HG03354 (cell line): ENCODE measurements at regions not wholly inside any gene's neighbourhood (a gene's known extent, or its start where the extent isn't known, plus 50 kb on each side); places are given as distances from the start of the nearest gene placed in this dataset.
"Not testable (repeated sequence)": the region's sequence is repeated elsewhere in the genome, so short reads cannot be mapped to it uniquely, and the experiment has no call there.

Experiments
- ATAC-seq: cut with Tn5 transposase; IDR thresholded peaks from one replicate; pipeline ENCODE4 v1.9.1; 2021; ENCODE audit warnings: mild to moderate bottlenecking; ENCODE audit not compliant: unreplicated experiment, poor library complexity, severe bottlenecking

DNA sequence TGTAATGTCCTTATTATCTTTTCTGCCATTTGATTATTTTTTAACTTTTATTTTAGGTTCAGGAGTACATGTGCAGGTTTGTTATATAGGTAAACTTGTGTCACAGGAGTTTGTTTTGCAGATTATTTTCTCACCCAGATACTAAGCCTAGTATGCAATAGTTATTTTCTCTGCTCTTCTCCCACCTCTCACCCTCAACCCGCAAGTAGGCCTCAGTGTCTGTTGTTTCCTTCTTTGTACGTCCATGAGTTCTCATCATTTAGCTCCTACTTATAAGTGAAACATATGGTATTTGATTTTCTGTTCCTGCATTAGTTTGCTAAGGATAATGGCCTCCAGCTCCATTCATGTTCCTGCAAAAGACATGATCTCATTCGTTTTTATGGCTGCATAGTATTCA, 270.0 kb downstream of the BTG1 start:
- not testable (repeated sequence) for ATAC-seq

- ATAC-seq = no peak
Measured at GRCh38 chr12:91874086-91874865, 271.4 kb downstream of the BTG1 start.

DNA sequence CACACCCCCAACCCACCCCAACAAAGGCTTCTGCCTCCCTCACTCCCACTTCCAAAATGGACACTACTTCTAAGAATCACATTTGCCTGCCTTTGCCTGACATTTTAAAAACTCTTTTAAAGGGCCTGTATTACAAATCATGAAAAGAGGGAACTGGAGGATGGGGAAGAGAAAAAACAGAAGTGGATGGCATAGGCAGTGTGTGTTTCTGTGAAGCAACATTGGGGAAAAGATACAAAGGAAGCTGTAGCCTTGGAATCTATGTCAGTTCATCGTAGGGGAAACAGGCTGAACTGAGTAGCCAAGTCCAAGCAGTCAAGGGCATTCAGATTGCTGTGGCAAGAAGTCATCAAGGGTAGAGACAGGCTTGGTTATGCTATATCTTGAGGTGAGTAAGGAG, 273.9 kb downstream of the BTG1 start:
- ATAC-seq = no peak

- ATAC-seq = no peak
Measured at GRCh38 chr12:91870872-91871707, 274.6 kb downstream of the BTG1 start.

DNA sequence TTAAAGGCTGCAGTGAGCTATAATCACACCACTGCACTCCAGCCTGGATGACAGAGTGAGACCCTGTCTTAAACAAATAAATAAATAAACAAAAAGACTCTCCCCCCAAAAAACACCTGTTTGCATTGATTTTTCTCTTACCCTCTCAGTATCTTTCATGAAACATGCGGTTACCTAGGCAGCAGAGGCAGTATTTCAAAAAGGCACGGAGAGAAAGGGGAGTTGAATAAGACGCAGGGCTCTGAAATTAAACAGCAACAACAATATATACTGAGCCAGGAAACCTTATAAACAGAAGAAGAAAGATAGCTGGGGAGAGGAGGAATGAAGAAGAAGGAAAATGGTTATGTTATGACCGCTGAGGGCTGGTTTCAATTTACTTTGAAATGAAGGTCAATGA, 277.6 kb downstream of the BTG1 start:
- no peak for ATAC-seq

- ATAC-seq = no peak
Measured at GRCh38 chr12:91866566-91866965, 279.1 kb downstream of the BTG1 start.

GRCh38 chr12:91863702-91864101, 281.9 kb downstream of the BTG1 start:
- ATAC-seq = no peak

- no peak for ATAC-seq
Measured at GRCh38 chr12:91861554-91861953, 284.1 kb downstream of the BTG1 start.

DNA sequence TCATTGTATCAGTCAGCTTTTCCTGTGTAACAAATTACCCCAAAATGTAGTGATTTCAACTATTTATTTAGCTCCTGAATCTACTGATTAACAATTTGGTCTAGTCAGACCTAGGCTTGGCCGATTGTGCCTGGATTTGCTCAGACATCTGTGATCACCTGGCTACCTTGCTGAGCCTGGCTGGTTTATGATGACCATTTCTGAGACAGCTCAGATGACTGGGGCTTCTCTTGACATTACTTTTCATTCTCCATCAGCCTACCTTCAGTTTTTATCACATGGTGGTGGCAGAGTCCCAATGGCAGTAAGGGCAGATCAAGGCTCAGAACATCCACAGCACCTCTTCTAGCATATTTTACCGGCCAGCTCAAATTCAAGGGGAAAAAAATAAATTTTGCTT, 286.3 kb downstream of the BTG1 start:
- ATAC-seq = no peak

DNA sequence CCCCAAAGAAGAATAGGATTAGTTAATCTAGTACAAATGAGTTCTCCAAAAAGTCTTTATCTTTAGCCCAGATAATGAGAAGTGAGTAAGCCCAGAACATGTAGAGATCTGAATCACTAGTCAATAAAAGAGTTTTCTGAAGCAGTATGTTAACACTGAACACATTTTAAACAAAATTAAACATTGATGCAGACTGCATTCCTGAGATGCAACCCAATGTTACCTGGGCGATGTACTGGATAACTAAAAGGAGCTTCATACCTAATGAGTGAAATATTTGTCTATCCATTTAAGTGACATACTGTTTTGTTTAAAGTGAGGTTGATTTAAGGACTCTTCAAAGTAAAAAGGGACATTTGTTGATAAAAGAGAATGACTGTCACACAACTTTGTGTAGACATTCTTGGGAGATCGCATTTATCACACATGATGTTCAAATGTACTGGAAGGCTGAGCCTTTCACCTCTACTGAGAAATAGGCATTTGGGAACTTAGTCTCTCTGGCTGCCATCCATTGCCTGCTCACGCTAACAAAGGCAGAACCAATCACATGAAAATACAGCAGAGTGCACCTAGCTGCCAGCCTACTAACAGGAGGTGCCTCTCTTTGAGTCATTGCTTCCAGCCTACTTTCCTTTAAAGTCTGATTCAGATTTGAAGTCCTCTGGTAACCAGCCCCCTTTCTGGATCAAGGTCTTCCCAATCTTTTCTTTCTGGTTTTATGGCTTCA, 287.7 kb downstream of the BTG1 start:
- ATAC-seq = no peak

- ATAC-seq = no peak
Measured at GRCh38 chr12:91854725-91855124, 290.9 kb downstream of the BTG1 start.

DNA sequence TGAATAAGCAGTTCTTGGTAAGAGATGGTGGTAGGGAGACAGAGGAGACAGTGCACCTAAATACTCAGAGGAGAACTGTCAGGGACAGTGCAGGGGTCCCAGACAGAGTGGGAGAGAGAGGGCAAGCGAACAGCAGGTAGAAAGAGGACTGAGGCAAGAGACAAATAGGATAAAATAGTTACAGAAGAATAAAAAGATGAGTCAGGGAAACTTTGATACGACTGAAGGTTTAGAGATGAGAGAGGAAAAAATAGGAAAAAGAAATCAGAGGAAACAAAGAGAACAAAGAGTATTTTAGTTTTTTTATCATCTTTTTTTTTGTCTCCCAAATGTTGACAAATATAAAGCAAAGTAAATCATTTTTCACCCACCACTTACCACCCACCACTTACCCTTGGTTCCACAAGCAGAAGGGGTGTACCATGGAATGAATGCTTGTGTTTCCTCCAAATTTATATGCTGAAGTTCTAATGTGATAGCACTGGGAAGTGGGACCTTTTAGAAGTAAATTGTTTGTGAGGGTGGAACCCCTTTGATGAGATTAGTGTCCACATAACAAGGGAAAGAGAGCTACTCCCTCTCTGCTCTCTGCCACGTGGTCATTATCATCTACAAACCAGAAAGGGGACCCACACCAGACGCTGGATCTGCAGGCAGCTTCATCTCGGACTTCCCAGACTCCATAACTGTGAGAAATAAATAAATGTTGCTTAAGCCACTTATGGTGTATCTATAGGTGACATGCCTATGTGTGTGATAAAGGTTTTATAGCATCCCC, 292.1 kb downstream of the BTG1 start:
- ATAC-seq = no peak

DNA sequence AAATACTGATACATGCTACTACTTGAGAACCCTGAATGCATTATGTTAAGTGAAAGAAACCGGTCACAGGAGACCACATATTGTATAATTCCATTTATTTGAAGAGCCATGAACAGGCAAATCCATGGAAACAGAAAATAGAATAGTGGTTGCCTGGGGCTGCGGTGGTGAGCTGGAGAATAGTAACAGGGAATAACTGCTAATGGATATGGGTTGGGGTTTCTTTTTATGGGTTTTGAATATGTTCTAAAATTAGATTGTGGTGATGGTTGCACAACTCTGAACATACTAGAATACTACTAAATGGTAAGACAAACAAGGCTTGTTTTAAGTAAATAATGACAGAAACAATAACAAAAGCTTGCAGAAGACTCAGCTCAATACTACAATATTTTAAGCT, 293.0 kb downstream of the BTG1 start:
- no peak for ATAC-seq

DNA sequence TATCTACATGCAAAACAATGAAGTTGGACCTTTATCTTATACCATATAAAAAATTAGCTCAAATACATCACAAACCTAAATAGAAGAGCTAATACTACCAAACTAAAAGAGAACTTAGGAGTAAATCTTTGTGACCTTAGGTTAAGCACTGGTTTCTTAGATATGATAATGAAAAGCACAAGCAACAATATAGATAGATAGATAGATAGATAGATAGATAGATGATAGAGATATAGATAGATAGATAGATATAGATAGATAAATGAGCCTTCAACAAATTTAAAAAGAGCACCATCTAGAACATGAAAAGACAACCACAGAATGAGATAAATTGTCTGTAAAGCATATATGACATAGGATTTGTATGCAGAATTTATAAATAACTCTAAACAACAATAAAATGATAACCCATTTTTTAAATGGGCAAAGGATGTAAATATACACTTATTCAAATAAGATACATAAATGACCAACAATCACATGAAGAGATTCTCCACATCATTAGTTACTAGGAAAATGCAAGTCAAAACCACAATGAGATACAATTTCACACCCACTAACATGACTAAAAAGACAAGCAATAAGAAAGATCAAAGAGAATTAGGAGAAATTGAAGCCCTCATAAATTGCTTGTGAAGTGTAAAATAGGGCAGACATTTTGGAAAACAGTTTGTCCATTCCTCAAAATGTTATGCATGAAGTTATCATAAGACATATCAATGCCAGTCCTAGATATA, 293.7 kb downstream of the BTG1 start:
- ATAC-seq = no peak

DNA sequence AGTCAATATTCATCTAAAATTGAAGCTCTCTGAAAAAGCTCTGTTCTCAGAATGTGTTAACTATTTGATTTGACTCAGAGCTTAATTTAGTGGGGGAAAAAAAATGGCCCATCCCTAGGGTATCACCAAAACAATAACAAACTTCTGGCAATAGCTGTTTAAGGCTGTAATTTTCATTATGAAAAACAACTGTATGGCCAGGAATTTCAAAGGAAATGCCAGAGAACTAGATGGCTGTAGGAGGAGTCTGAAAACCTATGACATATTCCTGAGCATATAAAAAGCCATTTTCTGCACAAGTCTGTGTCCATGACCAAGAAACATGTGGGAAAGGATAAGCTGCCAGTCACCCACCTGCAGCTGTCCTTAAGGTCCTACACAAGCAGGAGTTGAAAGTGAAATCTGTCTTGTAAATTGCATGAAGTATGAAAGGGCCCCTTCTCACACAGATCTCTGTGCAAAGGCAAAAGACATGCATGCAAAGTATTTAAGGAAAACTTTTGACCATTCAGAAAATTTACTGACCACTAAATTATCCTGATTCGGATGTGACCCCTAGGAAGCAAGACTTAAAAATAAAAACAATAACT, 299.1 kb downstream of the BTG1 start:
- ATAC-seq = no peak

- no peak for ATAC-seq
Measured at GRCh38 chr12:91845365-91845764, 300.3 kb downstream of the BTG1 start.

- ATAC-seq = no peak
Measured at GRCh38 chr12:91841822-91842221, 303.8 kb downstream of the BTG1 start.

DNA sequence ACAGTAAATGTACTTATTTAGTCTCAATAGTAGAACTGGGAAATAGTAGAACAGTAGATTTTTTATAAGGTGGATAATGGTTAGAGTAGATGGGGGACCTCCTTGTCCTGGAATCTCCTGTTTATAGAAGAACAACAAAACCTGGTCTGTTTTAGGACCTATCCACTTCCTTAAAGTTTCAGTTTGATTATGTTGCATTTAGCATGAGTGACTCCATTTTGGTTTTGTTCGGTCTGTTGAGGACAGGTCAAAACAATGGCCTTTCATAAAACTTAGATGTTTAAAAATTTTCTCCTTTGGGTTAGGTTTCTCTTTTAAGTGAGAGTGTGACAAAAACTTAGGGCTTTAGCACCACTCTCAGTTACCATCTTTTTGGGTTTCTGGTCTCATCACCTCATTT, 308.9 kb downstream of the BTG1 start:
- ATAC-seq = no peak

DNA sequence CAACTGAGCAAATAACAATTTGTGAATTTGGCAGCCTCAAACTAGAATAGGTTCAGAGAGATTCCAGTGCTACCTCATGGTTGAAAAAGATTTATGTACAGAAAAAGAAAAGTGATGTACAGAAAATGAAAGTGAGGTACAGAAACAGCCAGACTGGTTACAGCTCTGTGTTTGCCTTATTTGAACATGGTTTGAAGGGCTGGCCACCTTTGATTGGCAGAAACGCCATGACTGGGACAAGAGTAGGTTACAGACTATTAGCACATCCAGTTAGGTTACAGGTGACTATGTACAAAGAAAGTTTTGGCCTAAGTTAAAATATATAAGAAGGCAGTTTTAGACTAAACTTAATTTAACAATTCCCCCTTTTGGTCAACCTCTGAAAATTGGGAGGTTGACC, 309.4 kb downstream of the BTG1 start:
- ATAC-seq = no peak
